ENCODE measurements at regions not wholly inside any gene's neighbourhood (a gene's known extent, or its start where the extent isn't known, plus 50 kb on each side); places are given as distances from the start of the nearest gene placed in this dataset.

DNA sequence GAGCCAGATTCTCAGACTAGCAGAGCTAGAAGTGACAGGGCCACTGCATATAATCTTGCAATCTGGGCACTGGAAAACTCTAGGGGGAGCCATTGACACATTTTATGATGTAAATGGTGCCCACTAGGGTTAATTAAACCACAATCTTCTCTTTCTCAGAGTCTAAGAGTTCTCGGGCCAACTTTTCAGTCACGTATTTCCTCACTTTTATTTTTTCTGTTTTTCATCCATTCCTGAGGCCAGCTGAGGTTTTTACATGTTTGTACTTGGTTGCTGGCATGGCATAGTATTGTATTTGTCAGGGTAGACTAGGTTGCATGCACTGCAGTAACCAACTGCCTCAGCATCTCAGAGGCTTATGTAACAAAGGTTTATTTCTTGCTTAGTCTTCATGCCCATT lies 138.2 kb downstream of the ZNF326 start (continued):
- TF ChIP-seq, protein P1, sequence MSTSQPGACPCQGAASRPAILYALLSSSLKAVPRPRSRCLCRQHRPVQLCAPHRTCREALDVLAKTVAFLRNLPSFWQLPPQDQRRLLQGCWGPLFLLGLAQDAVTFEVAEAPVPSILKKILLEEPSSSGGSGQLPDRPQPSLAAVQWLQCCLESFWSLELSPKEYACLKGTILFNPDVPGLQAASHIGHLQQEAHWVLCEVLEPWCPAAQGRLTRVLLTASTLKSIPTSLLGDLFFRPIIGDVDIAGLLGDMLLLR (CRISPR knock-in tag; IDR thresholded peaks at IDR 0.05), result no peak
- TF ChIP-seq ZC3H4 (CRISPR knock-in tag; IDR thresholded peaks at IDR 0.05; ENCODE audit: borderline replicate concordance) (no peak), HMGA1 (CRISPR knock-in tag; conservative IDR thresholded peaks at IDR 0.05) (no peak), ZIK1 (CRISPR knock-in tag; IDR thresholded peaks at IDR 0.05; ENCODE audit: borderline replicate concordance, low read depth) (no peak), SMC3 (IDR thresholded peaks at IDR 0.05; ENCODE audit: low read length) (peak; percentile 20; the same call in 1 of the 2 replicates), CENPX (CRISPR knock-in tag; IDR thresholded peaks at IDR 0.05) (no peak), ZNF274 (CRISPR knock-in tag; IDR thresholded peaks at IDR 0.05) (no peak), NFKBIZ (CRISPR knock-in tag; IDR thresholded peaks at IDR 0.05) (no peak), ZNF550 (CRISPR knock-in tag; IDR thresholded peaks at IDR 0.05; ENCODE audit: borderline replicate concordance) (no peak), CBX5 (CRISPR knock-in tag; IDR thresholded peaks at IDR 0.05; ENCODE audit: borderline replicate concordance) (no peak), SRSF9 (IDR thresholded peaks at IDR 0.05; ENCODE audit: borderline replicate concordance, insufficient read depth, low read depth, low read length, poor library complexity, severe bottlenecking) (no peak), HCFC1 (IDR thresholded peaks at IDR 0.05; ENCODE audit: low read depth, low read length) (no peak), SP4 (CRISPR knock-in tag; IDR thresholded peaks at IDR 0.05) (no peak), ZNF652 (CRISPR knock-in tag; IDR thresholded peaks at IDR 0.05; ENCODE audit: borderline replicate concordance, low read depth) (peak; percentile 37; the same call in 1 of the 2 replicates), RFX3 (CRISPR knock-in tag; IDR thresholded peaks at IDR 0.05) (no peak)
- TF ChIP-seq, protein P2, sequence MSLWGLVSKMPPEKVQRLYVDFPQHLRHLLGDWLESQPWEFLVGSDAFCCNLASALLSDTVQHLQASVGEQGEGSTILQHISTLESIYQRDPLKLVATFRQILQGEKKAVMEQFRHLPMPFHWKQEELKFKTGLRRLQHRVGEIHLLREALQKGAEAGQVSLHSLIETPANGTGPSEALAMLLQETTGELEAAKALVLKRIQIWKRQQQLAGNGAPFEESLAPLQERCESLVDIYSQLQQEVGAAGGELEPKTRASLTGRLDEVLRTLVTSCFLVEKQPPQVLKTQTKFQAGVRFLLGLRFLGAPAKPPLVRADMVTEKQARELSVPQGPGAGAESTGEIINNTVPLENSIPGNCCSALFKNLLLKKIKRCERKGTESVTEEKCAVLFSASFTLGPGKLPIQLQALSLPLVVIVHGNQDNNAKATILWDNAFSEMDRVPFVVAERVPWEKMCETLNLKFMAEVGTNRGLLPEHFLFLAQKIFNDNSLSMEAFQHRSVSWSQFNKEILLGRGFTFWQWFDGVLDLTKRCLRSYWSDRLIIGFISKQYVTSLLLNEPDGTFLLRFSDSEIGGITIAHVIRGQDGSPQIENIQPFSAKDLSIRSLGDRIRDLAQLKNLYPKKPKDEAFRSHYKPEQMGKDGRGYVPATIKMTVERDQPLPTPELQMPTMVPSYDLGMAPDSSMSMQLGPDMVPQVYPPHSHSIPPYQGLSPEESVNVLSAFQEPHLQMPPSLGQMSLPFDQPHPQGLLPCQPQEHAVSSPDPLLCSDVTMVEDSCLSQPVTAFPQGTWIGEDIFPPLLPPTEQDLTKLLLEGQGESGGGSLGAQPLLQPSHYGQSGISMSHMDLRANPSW (CRISPR knock-in tag; IDR thresholded peaks at IDR 0.05; ENCODE audit: borderline replicate concordance), result no peak
- TF ChIP-seq, protein P3, sequence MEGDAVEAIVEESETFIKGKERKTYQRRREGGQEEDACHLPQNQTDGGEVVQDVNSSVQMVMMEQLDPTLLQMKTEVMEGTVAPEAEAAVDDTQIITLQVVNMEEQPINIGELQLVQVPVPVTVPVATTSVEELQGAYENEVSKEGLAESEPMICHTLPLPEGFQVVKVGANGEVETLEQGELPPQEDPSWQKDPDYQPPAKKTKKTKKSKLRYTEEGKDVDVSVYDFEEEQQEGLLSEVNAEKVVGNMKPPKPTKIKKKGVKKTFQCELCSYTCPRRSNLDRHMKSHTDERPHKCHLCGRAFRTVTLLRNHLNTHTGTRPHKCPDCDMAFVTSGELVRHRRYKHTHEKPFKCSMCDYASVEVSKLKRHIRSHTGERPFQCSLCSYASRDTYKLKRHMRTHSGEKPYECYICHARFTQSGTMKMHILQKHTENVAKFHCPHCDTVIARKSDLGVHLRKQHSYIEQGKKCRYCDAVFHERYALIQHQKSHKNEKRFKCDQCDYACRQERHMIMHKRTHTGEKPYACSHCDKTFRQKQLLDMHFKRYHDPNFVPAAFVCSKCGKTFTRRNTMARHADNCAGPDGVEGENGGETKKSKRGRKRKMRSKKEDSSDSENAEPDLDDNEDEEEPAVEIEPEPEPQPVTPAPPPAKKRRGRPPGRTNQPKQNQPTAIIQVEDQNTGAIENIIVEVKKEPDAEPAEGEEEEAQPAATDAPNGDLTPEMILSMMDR (CRISPR knock-in tag; IDR thresholded peaks at IDR 0.05), result peak; percentile 44
- TF ChIP-seq, protein P4, sequence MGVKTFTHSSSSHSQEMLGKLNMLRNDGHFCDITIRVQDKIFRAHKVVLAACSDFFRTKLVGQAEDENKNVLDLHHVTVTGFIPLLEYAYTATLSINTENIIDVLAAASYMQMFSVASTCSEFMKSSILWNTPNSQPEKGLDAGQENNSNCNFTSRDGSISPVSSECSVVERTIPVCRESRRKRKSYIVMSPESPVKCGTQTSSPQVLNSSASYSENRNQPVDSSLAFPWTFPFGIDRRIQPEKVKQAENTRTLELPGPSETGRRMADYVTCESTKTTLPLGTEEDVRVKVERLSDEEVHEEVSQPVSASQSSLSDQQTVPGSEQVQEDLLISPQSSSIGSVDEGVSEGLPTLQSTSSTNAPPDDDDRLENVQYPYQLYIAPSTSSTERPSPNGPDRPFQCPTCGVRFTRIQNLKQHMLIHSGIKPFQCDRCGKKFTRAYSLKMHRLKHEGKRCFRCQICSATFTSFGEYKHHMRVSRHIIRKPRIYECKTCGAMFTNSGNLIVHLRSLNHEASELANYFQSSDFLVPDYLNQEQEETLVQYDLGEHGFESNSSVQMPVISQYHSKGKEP (CRISPR knock-in tag; IDR thresholded peaks at IDR 0.05), result no peak

All from HepG2 (cell line).